ENCODE measurements at regions not wholly inside any gene's neighbourhood (a gene's known extent, or its start where the extent isn't known, plus 50 kb on each side); places are given as distances from the start of the nearest gene placed in this dataset.
A peak's percentile ranks its signal among the peaks of the same experiment; 100 is the strongest.
"Not testable (repeated sequence)": the region's sequence is repeated elsewhere in the genome, so short reads cannot be mapped to it uniquely, and the experiment has no call there.

DNA sequence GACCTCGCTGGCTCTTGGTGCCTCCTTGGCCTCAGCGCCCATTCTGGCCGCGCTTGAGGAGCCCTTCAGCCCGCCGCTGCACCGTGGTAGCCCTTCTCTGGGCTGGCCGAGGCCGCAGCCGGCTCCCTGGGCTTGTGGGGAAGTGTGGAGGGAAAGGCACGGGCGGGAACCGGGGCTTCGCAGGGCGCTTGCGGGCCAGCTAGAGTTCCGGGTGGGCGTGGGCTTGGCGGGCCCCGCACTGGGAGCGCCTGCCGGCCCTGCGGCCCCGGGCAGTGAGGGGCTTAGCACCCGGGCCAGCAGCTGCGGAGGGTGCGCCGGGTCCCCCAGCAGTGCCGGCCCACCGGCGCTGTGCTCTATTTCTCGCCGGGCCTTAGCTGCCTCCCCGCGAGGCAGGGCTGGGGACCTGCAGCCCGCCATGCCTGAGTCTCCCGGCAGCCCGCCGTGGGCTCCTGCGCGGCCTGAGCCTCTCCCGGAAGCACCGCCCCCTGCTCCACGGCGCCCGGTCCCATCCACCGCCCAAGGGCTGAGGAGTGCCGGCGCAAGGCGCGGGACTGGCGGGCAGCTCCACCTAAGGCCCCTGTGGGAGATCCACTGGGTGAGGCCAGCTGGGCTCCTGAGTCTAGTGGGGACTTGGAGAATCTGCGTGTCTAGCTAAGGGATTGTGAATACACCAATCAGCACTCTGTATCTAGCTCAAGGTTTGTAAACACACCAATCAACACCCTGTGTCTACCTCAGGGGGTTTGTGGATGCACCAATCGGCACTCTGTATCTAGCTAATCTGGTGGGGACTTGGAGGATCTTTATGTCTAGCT, 141.1 kb downstream of the SLCO4C1 start:
- FAIRE-seq; DNase-seq (ENCODE audit: extremely low spot score, insufficient read length, low read depth): not testable (repeated sequence)

- DNase-seq (ENCODE audit: extremely low spot score, insufficient read length, low read depth) (no peak), FAIRE-seq (no peak)
These were observed 141.8 kb downstream of the SLCO4C1 start for GRCh38 chr5:102154291-102154690.

DNA sequence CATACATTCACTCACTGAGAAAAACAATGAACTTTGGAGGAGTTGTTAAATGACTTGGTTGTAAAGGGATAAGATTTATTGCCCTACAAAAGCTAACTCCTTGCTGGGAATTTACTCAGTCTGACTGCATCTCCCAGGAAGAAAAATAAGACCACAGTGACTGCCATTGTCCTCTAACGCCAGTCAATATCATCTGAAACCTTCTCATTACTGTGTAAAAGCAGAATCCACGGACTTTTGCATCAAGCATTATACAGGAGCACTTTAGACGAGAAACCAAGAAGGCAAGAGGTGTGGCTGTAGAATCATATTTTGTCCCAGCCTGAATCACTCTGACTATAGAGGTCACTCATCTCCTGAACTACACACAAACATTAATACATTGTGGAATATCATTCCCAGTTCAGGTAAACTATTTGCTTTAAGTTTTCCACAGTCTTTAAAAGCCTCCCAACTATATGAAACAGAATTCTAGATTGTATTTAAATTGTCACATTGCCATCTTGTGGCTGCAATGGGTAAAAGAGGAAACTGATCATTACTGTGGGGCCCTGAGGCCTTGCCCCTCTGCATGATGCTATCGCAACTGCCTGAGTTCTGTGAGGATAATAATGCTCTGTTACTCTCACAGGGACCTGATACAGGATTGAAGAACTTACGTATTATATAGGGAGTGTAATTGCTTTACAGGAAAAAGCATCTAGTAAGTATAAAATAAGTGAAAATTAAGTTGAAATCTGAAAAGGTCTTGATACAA, 142.9 kb downstream of the SLCO4C1 start:
- no peak for DNase-seq (ENCODE audit: extremely low spot score, insufficient read length, low read depth)

GRCh38 chr5:102139029-102139428, 157.1 kb downstream of the SLCO4C1 start:
- FAIRE-seq, result no peak
- DNase-seq (ENCODE audit: extremely low spot score, insufficient read length, low read depth), result no peak

More for the DNA sequence above, 142.9 kb downstream of the SLCO4C1 start:
- FAIRE-seq, result peak; percentile 24

DNA sequence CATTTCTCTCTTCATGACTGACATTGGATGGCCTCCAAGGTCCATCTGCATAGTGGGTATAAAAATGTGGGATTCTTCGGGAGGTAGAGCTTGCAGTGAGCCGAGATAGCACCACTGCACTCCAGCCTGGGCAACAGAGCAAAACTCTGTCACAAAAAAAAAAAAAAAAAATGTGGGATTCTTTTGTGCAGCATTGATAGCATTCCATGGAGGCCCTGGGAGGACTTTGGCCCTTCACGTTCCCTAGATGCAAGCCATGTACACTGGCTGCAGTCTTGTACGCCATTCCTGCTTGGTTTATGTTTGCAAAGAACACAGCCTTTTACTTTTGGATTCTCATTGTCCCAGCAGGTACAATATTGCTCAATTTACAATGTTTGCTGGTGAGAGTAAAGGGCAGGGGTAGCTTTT, 157.8 kb downstream of the SLCO4C1 start:
- FAIRE-seq, result no peak

DNA sequence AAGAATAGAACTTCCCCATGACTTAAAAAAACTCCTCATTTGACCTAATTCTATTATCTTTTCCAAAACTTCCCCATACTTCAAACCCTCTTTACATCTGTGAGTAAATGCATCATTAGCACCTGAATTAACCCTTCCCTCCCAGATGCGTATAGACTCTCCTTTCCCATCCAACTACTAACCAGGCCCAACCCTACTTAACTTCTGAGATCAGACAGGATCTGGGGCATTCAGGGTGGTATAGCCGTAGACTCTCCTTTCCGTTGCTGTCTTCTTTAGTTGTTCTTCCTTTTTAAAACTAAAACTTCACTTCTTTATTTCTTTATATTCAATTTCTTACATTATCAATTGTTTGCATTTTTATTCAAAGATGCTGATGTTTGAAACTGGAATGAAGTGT, 165.2 kb downstream of the SLCO4C1 start:
- no peak for FAIRE-seq
- DNase-seq (ENCODE audit: extremely low spot score, insufficient read length, low read depth), result no peak

More for the DNA sequence above, 157.8 kb downstream of the SLCO4C1 start:
- DNase-seq (ENCODE audit: extremely low spot score, insufficient read length, low read depth), result no peak

GRCh38 chr5:102130386-102130785, 165.7 kb downstream of the SLCO4C1 start:
- no peak for DNase-seq (ENCODE audit: extremely low spot score, insufficient read length, low read depth)
- no peak for FAIRE-seq

DNA sequence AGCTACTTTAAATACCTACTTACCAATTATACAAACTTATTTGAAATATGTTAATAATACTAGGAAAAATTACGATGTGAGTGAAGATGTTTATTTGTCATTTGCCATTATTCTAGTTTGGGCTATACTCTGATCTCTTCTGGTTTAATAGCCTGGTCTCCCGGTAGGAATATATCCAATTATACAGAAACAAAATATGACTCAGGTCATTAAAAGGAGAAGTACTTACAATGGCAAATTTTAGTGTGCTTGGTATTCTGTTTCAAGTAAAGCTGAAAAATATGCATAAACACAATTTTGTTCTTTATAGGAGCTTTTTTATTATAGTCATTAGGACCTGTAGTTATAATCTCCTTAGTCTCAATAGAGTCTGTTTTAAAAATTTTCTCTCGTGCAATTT, 176.8 kb downstream of the SLCO4C1 start:
- DNase-seq (ENCODE audit: extremely low spot score, insufficient read length, low read depth), result no peak
- no peak for FAIRE-seq

DNA sequence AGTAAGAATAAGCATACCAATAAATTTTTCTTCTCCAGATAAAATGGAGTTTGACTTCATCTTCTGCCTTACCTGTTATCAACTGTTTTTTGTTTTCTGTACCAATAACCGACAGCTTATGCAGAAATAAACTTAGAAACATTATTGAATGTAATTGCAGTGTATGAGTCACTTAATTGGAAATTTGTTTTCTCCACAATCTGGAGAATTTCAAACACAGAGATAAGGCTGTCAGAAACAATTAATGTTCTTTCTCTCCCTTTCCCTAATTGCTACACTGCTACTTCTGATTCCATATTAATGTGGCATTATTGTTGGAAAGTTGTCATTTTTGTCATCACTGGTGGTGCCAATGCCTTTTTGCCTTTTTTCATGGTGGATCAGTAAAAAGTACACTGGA, 180.3 kb downstream of the SLCO4C1 start:
- DNase-seq (ENCODE audit: extremely low spot score, insufficient read length, low read depth) (no peak), FAIRE-seq (no peak)

GRCh38 chr5:102114525-102115069, 181.5 kb downstream of the SLCO4C1 start:
- DNase-seq (ENCODE audit: extremely low spot score, insufficient read length, low read depth) (no peak), FAIRE-seq (no peak)

DNA sequence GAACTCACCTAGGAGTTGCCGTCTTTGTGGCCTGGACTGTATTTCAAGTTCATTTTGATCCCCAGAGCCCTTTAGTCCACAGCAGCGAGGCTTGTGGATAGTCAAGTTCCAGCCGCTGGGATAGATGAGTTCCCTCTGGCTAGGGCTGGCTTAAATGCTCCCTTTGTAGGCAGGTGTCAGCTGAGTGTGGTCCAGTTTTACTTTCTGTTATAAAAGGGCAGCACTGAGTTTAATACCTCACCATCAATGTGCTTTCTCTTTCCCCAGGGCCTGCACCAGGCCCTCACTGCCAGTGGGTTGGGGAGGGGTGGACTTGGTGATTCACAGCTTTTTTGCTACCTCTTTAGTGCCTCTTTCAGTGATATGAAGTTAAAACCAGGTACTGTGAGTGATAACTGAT, 188.2 kb downstream of the SLCO4C1 start:
- no peak for FAIRE-seq

DNA sequence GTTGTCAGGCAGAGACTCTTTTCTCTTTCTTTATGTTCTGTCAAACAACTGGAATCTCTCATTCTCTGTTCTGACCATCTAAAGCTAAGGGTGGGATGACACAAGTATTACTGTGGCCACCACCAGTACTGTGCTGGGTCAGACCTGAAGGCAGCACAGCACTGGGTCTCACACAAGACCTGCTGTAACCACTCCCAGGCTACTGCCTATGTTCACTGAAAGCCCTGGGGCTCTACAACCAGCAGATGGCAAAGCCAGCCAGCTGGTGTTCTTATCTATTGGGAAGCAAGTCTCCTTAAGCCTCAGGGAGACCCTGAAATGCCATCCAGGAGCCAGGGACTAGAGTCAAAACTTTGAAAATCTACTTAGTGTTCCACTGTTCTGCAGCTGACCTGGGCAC, 189.5 kb downstream of the SLCO4C1 start:
- FAIRE-seq (no peak), DNase-seq (ENCODE audit: extremely low spot score, insufficient read length, low read depth) (no peak)

More for the DNA sequence above, 188.2 kb downstream of the SLCO4C1 start:
- no peak for DNase-seq (ENCODE audit: extremely low spot score, insufficient read length, low read depth)

DNA sequence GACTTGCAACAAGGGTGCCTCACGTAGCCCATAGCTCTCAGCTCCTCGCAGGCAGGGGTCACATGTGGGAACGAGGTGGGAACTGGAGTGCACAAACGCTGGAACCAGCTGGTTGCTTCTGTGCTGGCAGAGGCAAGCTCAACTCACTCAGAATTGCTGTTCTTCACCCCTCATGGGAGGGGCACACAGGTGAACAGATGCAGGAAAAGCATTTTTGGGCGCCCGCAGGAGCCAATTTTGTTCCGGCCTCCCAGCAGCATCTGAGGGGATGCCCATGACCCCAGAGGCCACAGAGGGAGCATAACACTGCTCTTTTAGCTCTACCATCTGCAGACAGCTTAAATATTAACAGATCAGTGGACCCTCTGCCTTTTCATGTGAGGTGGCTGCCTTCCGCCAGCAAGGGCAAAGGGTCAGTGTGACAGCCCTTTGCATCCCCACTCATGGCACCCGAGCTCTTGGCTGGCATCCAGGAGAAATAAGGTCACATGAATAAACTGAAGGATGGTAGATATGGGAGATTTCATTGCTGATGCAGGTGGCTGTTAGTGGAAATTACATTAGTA, 196.2 kb downstream of the SLCO4C1 start:
- no peak for FAIRE-seq
- DNase-seq (ENCODE audit: extremely low spot score, insufficient read length, low read depth), result no peak

DNA sequence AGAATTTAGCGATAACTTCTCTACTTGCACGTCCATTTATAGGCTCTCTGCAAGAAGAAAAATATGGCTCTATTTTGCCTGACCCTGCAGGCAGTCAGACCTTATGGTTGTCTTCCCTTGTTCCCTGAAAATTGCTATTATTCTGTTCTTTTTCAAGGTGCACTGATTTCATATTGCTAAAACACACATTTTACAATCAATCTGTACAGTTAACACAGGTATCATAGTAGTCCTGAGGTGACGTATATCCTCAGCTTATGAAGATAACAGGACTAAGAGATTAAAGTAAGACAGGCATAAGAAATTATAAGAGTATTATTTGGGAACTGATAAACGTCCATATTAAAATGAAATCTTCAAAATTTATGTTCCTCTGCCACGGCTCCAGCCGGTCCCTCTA, 197.0 kb downstream of the SLCO4C1 start:
- FAIRE-seq; DNase-seq (ENCODE audit: extremely low spot score, insufficient read length, low read depth): not testable (repeated sequence)

GRCh38 chr5:102098606-102099005, 197.5 kb downstream of the SLCO4C1 start:
- FAIRE-seq, result not testable (repeated sequence)

GRCh38 chr5:102090770-102091169, 205.3 kb downstream of the SLCO4C1 start:
- no peak for DNase-seq (ENCODE audit: extremely low spot score, insufficient read length, low read depth)
- FAIRE-seq, result no peak

More at GRCh38 chr5:102098606-102099005, 197.5 kb downstream of the SLCO4C1 start:
- DNase-seq (ENCODE audit: extremely low spot score, insufficient read length, low read depth), result not testable (repeated sequence)

DNA sequence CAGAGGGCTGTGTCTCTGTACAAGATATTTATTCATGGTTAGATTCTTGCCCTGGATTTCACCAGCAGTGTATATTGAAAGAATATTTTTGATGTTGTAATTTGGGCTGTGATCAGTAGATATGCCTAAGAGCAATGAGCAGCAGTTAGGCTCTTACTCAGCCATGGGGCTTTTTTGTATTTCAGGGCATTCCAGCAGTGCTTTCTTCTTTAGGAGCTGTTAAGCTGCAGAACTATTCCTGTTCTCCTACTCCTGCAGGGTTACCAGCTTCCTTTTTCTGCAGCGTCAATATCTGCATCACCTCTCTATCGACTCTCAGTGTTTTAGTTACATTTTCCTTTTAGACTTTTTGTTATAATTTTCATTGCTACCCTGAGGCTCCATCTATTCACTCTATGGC, 206.2 kb downstream of the SLCO4C1 start:
- no peak for DNase-seq (ENCODE audit: extremely low spot score, insufficient read length, low read depth)
- no peak for FAIRE-seq

DNA sequence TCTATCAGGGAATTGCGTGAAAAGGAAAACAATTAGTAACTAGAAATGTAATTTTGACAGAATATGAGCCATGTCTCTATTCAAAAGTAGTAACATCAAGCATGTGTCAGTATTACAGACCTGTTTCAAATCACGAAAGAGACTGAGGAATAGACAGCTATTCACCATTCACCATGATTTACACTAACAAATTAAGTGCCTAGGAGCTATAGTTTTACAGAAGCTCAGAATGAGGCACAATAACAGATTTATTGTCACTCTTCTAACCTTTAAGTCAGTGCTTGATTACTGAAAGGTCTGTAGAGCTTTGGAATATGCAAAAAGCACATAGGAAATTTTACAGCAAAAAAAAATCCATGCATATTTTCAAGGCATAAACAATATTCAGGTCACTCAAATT, 208.2 kb downstream of the SLCO4C1 start:
- FAIRE-seq, result no peak
- no peak for DNase-seq (ENCODE audit: extremely low spot score, insufficient read length, low read depth)

DNA sequence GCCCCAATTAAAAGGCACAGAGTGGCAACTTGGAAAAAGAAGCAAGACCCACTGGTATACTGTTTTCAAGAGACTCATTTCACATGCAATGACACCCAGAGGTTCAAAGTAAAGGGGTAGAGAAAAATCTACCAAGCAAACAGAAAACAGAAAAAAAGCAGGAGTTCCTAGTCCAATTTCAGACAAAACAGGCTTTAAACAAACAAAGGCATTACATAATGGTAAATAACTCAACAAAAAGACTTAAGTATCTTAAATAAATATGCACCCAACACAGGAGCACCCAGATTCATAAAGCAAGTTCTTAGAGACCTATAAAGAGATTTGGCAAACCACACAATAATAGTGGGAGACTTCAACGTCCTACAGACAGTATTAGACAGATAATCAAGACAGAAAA, 215.8 kb downstream of the SLCO4C1 start:
- FAIRE-seq, result no peak
- DNase-seq (ENCODE audit: extremely low spot score, insufficient read length, low read depth), result no peak

DNA sequence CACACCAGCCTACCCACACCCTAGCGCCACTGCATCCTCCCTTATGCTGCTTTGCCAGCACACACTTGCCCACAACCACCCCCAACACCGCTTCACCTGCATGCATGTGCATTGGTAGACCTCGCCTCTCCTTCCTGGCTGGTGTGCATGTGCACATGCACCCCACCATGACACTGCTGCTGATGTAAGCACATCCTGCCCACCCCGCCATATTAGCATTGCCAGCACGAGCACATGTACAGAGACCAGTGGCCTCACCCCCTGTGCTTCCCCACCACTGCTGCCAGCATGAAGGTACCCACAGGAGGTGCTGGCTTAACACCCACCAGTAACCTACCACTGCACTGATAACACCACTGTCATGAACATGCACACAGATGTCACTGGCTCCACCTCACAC, 218.2 kb downstream of the SLCO4C1 start:
- DNase-seq (ENCODE audit: extremely low spot score, insufficient read length, low read depth) (no peak), FAIRE-seq (no peak)

DNA sequence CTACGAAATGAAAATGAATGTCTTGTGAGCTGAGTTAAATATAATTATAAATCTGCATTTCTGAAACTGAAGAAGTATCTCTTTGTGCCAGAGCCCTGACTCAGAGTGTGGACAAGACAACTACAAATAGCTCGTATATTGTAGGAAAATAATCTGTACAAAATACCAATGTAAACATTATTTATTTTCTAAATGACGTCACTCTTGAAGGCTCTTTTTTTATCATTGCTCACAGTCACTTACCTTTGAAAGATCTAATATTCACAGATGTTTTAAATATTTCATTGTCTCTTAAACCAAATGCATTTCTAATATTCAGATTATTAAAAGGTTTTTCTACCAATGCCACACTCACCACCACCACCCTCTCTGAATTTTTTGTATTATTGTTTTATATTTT, 226.1 kb downstream of the SLCO4C1 start:
- no peak for FAIRE-seq

More for the DNA sequence above, 226.1 kb downstream of the SLCO4C1 start:
- no peak for DNase-seq (ENCODE audit: extremely low spot score, insufficient read length, low read depth)

All from GM18507 (cell line).